OCI-LY7 (cell line): ENCODE measurements at regions not wholly inside any gene's neighbourhood (a gene's known extent, or its start where the extent isn't known, plus 50 kb on each side); places are given as distances from the start of the nearest gene placed in this dataset. TPM values are rescaled to one million over a fixed set of nuclear protein-coding genes. Genes with fewer than 3 reads are reported as not detected.

Experiments used
- BruUV-seq: library from RNA; stranded (reverse); fragments of 400-500 nt; replicated peaks from 2 replicates; lab custom pipeline; 2021; lab: Mats Ljungman, UMichigan
- CTCF ChIA-PET: fragments of 300-600 bp; sonication (Branson Sonifier 250); formaldehyde crosslinking; loops from one replicate; lab custom pipeline; 2022; ENCODE audit warnings: antibody characterized with exemption; ENCODE audit not compliant: unreplicated experiment; lab: Charles Lee
- POLR2A ChIA-PET: fragments of 300-600 bp; sonication (Branson Sonifier 250); formaldehyde crosslinking; loops from one replicate; lab custom pipeline; 2022; ENCODE audit warnings: antibody characterized with exemption; lab: Charles Lee
- DNase-seq: peaks from one replicate; pipeline ENCODE4 v3.0.0-alpha.2; 2015; ENCODE audit warnings: low spot score
- H2AFZ ChIP-seq: fragments of 200-600 bp; sonication (generic), shearing (Covaris generic); 2 replicates; pipeline ENCODE4 v1.6.1; 2014; ENCODE audit warnings: mild to moderate bottlenecking, antibody characterized with exemption, low read length, moderate library complexity
- H3K27ac ChIP-seq: fragments of 200-600 bp; sonication (generic); 2 replicates; pipeline ENCODE4 v1.5.1; 2014; ENCODE audit warnings: mixed run types, low read depth, mild to moderate bottlenecking, moderate library complexity, low read length, inconsistent platforms; ENCODE audit not compliant: poor library complexity, severe bottlenecking
- H3K36me3 ChIP-seq: fragments of 200-600 bp; sonication (generic); 2 replicates; pipeline ENCODE4 v1.6.1; 2014; ENCODE audit warnings: mild to moderate bottlenecking, antibody characterized with exemption, low read length, moderate library complexity, mixed read lengths; ENCODE audit not compliant: insufficient read depth
- H3K4me1 ChIP-seq: fragments of 200-600 bp; sonication (generic); 2 replicates; pipeline ENCODE4 v1.5.1; 2014; ENCODE audit warnings: mild to moderate bottlenecking, low read length; ENCODE audit not compliant: insufficient read depth, poor library complexity, severe bottlenecking
- H3K4me2 ChIP-seq: fragments of 200-600 bp; sonication (generic); 2 replicates; pipeline ENCODE4 v1.6.1; 2014; ENCODE audit warnings: mild to moderate bottlenecking, low read length
- H3K4me3 ChIP-seq: fragments of 200-600 bp; sonication (generic); 2 replicates; pipeline ENCODE4 v1.5.1; 2014; ENCODE audit warnings: mild to moderate bottlenecking, low read depth, low read length; ENCODE audit not compliant: poor library complexity, severe bottlenecking
- H3K79me2 ChIP-seq: fragments of 200-600 bp; sonication (generic); 2 replicates; pipeline ENCODE4 v1.6.1; 2016; ENCODE audit warnings: low read depth, mild to moderate bottlenecking, low read length, moderate library complexity, mixed read lengths; ENCODE audit not compliant: insufficient read depth
- H3K9me2 ChIP-seq: fragments of 200-600 bp; sonication (generic); 2 replicates; pipeline ENCODE4 v1.6.1; 2016; ENCODE audit warnings: mild to moderate bottlenecking, low read length, mixed read lengths; ENCODE audit not compliant: insufficient read depth
- H3K9me3 ChIP-seq: fragments of 200-600 bp; sonication (generic); 2 replicates; pipeline ENCODE4 v1.6.1; 2014; ENCODE audit warnings: mild to moderate bottlenecking, mixed run types, low read length, mixed read lengths
- H4K20me1 ChIP-seq: fragments of 200-600 bp; sonication (generic); 2 replicates; pipeline ENCODE4 v1.6.1; 2014; ENCODE audit warnings: mild to moderate bottlenecking, antibody characterized with exemption, low read length, moderate library complexity, mixed read lengths; ENCODE audit not compliant: insufficient read depth
- CTCF ChIP-seq: fragments of 200-600 bp; sonication (generic); conservative IDR thresholded peaks from 2 replicates; pipeline ENCODE4 v1.5.1; 2014; ENCODE audit warnings: mild to moderate bottlenecking, antibody characterized with exemption, low read length, moderate library complexity, mixed read lengths
- EZH2phosphoT487 ChIP-seq: fragments of 200-600 bp; sonication (generic); IDR thresholded peaks from 2 replicates; pipeline ENCODE4 v1.6.1; 2018; ENCODE audit warnings: low read depth, borderline replicate concordance, mild to moderate bottlenecking, mixed run types, antibody characterized with exemption, low read length, moderate library complexity, mixed read lengths
- intact Hi-C: fragments of 100-400 bp; cut with micrococcal nuclease; formaldehyde crosslinking; loops from one replicate; pipeline ENCODE4 v1.10.0; 2022; ENCODE audit not compliant: unreplicated experiment
- small RNA-seq: library from RNA; depleted of rRNA; stranded (forward); fragments of <200 nt; gene quantifications from one replicate; pipeline ENCODE3, GENCODE V24; 2014

- Histone ChIP-seq H3K9me2 (no peaks in the 10 kb centered on the region), H3K4me3 (no peak overlapping the region), H3K9me3 (no peaks in the 10 kb centered on the region), H2AFZ (no peak overlapping the region), H3K79me2 (no peaks in the 10 kb centered on the region), H3K4me2 (no peak overlapping the region), H3K27ac (no peak overlapping the region), H3K4me1 (no peaks in the 10 kb centered on the region), H4K20me1 (no peaks in the 10 kb centered on the region), H3K36me3 (no peaks in the 10 kb centered on the region)
- no peak for TF ChIP-seq EZH2phosphoT487
- no peak for TF ChIP-seq CTCF
- DNase-seq = no peak
- CTCF ChIA-PET = no interaction called here
- BruUV-seq = no TSS peak
- intact Hi-C loops = no loop called here
- POLR2A ChIA-PET = interaction anchor here (0.6 kb wide), 2 partner anchors 20 to 506 kb away, joined by 3 to 5 read pairs; no protein-coding TSS in a partner anchor
Measured at GRCh38 chrX:22934640-22935039, 65.1 kb upstream of the DDX53 start.

GRCh38 chrX:22944945-22945344 lies 54.8 kb upstream of the DDX53 start:
- Histone ChIP-seq H2AFZ (no peak overlapping the region), H3K36me3 (no peaks in the 10 kb centered on the region), H3K9me3 (no peaks in the 10 kb centered on the region), H4K20me1 (no peaks in the 10 kb centered on the region), H3K27ac (no peak overlapping the region), H3K4me1 (no peaks in the 10 kb centered on the region), H3K79me2 (no peaks in the 10 kb centered on the region), H3K9me2 (no peaks in the 10 kb centered on the region), H3K4me3 (no peak overlapping the region), H3K4me2 (no peak overlapping the region)
- CTCF ChIA-PET = no interaction called here
- no TSS peak for BruUV-seq
- intact Hi-C loops = no loop called here
- POLR2A ChIA-PET = no interaction called here
- TF ChIP-seq CTCF (no peak), EZH2phosphoT487 (no peak)
- no peak for DNase-seq

Small RNA genes lying in the stretch of these regions (small RNA-seq; reads per million reads assigned to genes)
- not detected for gene RNU6-266P
